ENCODE measurements at regions not wholly inside any gene's neighbourhood (a gene's known extent, or its start where the extent isn't known, plus 50 kb on each side); places are given as distances from the start of the nearest gene placed in this dataset.

GRCh38 chr3:158961911-158962310, 160.1 kb downstream of the MFSD1 start:
- no peak for TF ChIP-seq CTCF (conservative IDR thresholded peaks at IDR 0.05; ENCODE audit: low read depth in 2 of 2)
- no peak for TF ChIP-seq EZH2 (IDR thresholded peaks at IDR 0.05; ENCODE audit: low read depth, unreplicated experiment)
- TF ChIP-seq POLR2AphosphoS5 (IDR thresholded peaks at IDR 0.05; ENCODE audit: low read depth), result no peak
- TF ChIP-seq REST (IDR thresholded peaks at IDR 0.05; ENCODE audit: unreplicated experiment), result no peak
- TF ChIP-seq CREB1 (CRISPR knock-in tag; IDR thresholded peaks at IDR 0.05; ENCODE audit: low read depth), result no peak
- no peak for TF ChIP-seq ZNF331 (CRISPR knock-in tag; IDR thresholded peaks at IDR 0.05; ENCODE audit: low read depth)
